ENCODE measurements at regions not wholly inside any gene's neighbourhood (a gene's known extent, or its start where the extent isn't known, plus 50 kb on each side); places are given as distances from the start of the nearest gene placed in this dataset.
"Not testable (repeated sequence)": the region's sequence is repeated elsewhere in the genome, so short reads cannot be mapped to it uniquely, and the experiment has no call there.

DNA sequence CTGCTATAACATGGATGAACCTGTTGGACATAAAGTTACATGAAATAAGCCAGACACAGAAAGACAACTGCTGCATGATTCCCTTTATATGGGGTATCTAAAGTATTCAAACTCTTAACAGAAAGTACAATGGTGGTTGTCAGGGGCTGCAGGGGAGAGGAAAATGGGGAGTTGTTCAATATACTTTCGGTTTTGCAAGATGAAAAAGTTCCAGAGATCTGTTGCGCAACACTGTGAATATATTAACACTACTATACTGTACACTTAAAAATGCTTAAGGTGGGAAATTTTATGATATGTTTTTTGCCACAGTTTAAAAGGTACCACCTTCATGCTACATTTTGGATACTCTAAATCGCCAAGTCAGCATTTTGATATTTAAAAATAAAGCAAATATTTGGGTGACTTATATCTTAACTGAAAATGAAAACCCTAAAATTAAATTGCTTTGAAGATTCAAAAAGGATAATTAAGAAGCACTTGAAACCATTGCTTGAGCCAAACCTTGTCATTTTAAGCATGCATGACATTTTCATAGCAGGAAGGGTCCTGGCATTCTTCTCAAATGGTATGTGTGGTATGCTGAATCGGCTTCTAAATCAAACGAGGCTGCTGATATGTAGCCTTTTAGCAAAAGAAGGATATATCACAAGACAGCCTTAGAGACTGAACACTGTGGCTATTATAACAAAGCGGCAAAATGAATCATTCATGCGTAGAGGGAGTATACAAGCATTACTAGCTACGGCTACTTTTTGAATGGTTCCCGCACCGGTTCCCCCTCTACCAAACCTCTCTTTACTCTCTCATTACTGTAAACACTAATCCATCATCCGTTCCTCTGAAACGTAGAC lies 607.1 kb upstream of the DIPK2B start:
- DNase-seq (no peak), ATAC-seq (peak in 1 of 2 donors; percentile 65)
- intact Hi-C loops (cut with DNase I): no loop called here

DNA sequence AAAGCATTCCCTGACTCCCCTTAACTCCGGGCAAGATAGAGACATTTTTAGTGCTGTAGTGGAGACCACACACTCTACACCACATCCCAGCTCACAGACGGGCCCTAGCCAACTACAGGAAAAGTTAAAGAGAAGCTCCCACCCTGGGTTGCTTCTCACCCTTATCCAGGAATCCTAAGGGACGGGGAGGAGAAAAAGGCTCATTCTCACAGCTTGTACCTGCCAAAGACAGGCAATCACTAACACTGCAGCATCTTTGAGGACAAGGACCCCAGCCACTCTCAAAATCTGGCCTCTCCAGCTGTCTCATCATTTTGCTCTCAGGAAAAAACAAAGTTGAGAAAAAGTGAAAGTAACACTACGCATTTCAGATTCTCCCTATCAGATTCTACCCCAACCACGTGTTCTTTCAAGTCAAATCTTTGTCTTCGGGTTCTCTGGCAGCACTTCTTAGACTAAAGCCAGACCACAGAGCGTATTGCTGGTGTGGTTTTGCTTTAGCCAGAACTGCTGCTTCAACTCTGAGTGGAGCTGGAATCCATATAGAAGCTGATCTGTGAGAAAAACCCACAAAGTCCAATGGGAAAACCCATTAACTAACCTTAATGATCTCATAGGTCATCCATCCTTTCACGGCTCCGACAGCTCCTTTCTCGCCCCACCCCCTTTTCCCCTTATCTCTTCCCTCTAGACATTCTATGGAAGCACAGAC lies 605.9 kb upstream of the DIPK2B start:
- intact Hi-C loops (cut with DNase I): no loop called here
- no peak for DNase-seq
- ATAC-seq: peak; percentile 57 to 67

GRCh38 chrX:45804276-45804675 lies 603.6 kb upstream of the DIPK2B start:
- ATAC-seq (no peak), DNase-seq (no peak)
- intact Hi-C loops (cut with DNase I): no loop called here

GRCh38 chrX:45803383-45803921 lies 602.8 kb upstream of the DIPK2B start:
- intact Hi-C loops (cut with DNase I): no loop called here
- ATAC-seq: peak in 1 of 2 donors; percentile 32

DNA sequence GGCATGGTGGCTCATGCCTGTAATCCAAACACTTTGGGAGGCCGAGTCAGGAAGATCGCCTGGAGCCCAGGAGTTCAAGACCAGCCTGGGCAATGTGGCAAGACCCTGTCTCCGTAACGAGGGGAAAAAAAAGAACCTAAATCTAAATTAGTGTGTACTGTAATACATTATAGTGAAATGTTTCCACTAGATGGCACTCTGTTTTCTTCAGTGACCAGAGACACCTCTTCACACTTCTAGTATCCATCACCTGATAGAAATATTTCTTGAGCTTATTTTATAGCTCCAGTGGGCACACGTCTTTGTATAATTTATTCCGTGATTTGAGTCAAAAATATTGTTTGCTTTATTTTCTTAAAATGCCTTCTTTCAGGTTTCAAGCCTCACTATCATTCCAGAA lies 600.9 kb upstream of the DIPK2B start:
- ATAC-seq: no peak
- DNase-seq: no peak
- intact Hi-C loops (cut with DNase I): no loop called here

More at GRCh38 chrX:45803383-45803921, 602.8 kb upstream of the DIPK2B start:
- DNase-seq: no peak

- DNase-seq; intact Hi-C loops (cut with DNase I); ATAC-seq: not testable (repeated sequence)
Observed at GRCh38 chrX:45800746-45801453, 600.2 kb upstream of the DIPK2B start.

GRCh38 chrX:45799576-45799975 lies 598.9 kb upstream of the DIPK2B start:
- intact Hi-C loops (cut with DNase I): no loop called here
- no peak for ATAC-seq
- no peak for DNase-seq

- ATAC-seq (no peak), DNase-seq (no peak)
- intact Hi-C loops (cut with DNase I): no loop called here
Observed at GRCh38 chrX:45795546-45795945, 594.9 kb upstream of the DIPK2B start.

DNA sequence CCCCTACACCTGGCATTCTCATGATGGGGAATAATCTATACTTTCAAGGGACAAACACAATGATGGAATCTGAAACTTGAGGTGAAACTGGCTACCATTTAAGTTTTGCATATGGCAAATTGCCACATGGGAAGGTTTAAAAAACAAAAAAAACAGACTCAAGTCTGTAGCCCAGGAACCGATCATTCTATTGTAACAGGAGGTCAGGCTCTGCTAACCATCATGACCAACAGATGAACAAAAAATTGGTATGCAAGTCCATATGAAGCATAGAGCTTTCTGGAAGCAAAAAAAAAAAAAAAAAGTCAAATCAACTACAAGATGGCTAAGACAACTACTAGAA lies 594.3 kb upstream of the DIPK2B start:
- DNase-seq: no peak
- ATAC-seq: no peak
- intact Hi-C loops (cut with DNase I): no loop called here

DNA sequence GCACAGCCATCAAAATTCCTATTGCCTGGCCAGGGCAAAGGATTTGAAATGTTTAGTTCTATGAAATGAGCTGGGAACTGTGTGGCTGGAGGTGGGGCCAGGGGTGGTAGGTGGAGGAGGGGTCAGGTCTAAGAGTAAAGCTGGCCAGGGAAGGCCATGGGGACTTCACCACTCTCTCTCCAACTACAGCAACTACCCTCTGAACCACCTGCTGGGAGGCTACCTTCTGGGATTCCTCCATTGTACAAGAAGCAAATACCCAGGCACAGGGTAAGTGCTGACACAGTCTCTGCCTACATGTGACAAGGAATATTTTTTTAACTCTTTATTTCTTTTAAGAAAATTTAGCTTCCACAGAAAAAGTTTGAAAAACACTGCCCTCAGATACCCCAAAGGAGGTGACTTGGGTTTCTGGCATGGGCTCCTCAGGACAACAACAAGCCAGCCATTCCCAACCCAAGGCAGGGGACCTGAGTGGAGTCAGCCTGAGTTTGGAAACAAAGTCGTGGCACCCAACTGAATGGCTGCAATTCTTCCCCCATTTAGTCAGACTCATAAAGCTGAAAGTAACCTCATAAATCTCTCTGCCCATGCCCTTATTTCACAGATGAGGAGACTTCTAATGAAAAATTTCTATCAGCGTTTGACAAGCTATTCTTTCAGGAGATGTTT lies 593.8 kb upstream of the DIPK2B start:
- ATAC-seq (no peak), DNase-seq (no peak)
- intact Hi-C loops (cut with DNase I): no loop called here

GRCh38 chrX:45788941-45789348 lies 588.3 kb upstream of the DIPK2B start:
- peak; percentile 77 for ATAC-seq
- intact Hi-C loops (cut with DNase I): no loop called here
- DNase-seq: peak; percentile 66

DNA sequence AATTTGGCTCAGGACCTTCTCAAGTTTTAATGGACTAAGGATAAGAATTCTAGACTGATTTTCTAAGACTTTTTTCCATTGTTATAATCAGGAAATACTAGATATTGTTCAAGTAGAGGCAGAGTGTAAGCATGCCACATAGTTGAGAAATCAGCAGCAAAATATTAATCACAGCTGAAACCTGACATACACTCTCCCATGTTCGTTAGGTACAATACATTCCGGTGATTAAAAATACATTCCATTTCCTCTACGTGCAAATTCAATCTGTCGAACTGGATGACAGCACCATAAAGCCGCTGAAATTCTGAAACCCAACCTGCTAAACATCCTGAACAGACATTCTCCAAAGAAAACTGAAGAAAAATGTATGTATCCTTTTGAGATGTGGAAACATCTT lies 587.6 kb upstream of the DIPK2B start:
- no peak for ATAC-seq
- intact Hi-C loops (cut with DNase I): no loop called here
- no peak for DNase-seq

- intact Hi-C loops (cut with DNase I): no loop called here
- DNase-seq: no peak
- ATAC-seq: no peak
Observed at GRCh38 chrX:45784590-45784989, 583.9 kb upstream of the DIPK2B start.

GRCh38 chrX:45783002-45783401 lies 582.3 kb upstream of the DIPK2B start:
- ATAC-seq (no peak), DNase-seq (no peak)
- intact Hi-C loops (cut with DNase I): no loop called here

DNA sequence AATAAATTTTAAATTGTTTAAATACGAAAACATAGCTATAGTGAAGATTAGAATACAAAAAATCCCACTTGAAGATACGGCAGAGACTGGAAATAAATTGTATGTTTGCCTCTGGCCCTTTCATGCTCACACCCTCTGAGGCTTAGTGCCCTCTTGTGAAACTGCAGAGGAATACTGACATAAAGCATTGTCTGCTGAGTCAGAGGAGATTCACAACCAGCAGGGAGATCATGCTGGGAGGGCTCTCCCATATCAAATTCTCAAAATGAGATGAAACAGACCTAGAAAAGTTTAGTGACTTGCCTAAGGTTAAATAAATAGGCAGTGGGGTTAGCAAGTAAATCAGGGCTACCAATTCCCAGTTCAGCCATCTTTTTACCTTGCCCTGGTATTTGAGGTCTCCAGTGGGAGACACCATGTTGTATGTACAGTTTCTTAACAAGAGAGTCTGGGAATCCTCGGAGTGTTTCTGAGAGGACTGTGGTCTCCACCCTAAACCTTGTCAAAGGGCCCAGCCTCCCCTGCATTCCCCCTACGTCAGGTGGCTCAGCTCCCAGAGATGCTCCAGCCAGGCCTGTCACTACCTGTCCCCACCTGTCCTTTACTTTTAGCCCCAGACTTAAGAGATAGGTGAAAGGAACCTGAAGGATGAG lies 581.4 kb upstream of the DIPK2B start:
- DNase-seq (no peak), ATAC-seq (peak in 1 of 2 donors; percentile 75)
- intact Hi-C loops (cut with DNase I): no loop called here

DNA sequence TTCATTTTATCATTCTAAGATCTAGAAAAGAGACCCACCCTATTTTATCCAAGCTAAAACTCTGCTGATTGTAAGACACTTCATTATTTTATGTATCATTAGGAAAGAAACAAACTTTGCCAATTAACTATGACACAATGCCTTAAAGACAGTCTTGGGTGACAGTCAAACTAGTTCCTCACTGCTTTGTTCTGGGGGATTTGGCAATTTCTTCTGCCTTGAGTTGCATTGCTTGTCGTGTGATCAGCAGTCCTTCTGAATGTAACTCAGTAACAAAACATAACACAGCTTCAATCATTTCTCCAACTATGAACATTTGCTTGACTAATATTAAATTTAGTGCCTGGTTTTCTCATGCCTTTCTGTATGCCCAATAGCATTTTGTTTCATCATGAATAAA lies 577.9 kb upstream of the DIPK2B start:
- DNase-seq (no peak), ATAC-seq (no peak)
- intact Hi-C loops (cut with DNase I): no loop called here

GRCh38 chrX:45777366-45777765 lies 576.7 kb upstream of the DIPK2B start:
- ATAC-seq (no peak), DNase-seq (no peak)
- intact Hi-C loops (cut with DNase I): no loop called here

- peak in 1 of 2 donors; percentile 57 for ATAC-seq
- intact Hi-C loops (cut with DNase I): no loop called here
- no peak for DNase-seq
Observed at GRCh38 chrX:45775468-45775867, 574.8 kb upstream of the DIPK2B start.

- DNase-seq (peak; percentile 41), ATAC-seq (peak in 1 of 2 donors; percentile 76)
- intact Hi-C loops (cut with DNase I): no loop called here
Observed at GRCh38 chrX:45774961-45775360, 574.3 kb upstream of the DIPK2B start.

All from left cardiac atrium (tissue), 4 donors.